ENCODE measurements at regions not wholly inside any gene's neighbourhood (a gene's known extent, or its start where the extent isn't known, plus 50 kb on each side); places are given as distances from the start of the nearest gene placed in this dataset.
"Not testable (repeated sequence)": the region's sequence is repeated elsewhere in the genome, so short reads cannot be mapped to it uniquely, and the experiment has no call there.

DNA sequence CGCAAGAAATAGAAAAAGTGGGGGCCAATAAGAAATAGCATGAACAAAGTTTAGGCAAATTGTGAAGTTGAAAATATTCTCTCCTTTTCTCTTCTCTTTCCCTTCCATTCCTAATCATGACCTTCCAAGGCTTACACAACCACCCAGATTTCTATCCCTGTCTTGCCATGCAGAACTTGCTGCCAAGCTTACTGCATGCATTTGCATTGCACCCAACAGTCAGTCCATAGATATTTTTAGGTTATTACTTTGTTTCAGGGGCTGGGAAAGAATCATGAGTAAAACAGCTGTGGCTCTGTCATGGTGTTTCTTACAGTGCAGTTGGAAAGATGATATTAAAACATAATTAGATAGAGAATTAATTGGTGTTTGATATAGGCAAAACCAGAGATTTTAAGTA, 219.4 kb downstream of the PTGER3 start:
- intact Hi-C loops (cut with micrococcal nuclease): no loop called here
- no peaks in the 10 kb centered on the region for H3K9me2 ChIP-seq (ENCODE audit: insufficient read depth)
- H4K20me1 ChIP-seq (ENCODE audit: insufficient read depth): no peaks in the 10 kb centered on the region
- ChIA-PET RAD21 (ENCODE audit: low non-redundant PET in 1 of 2, low total read pairs in 2 of 2, uncharacterized antibody in 2 of 2, unreplicated experiment in 2 of 2) (no interaction called here), CTCF (no interaction called here), POLR2A (no interaction called here)
- H3K4me2 ChIP-seq (ENCODE audit: low read length): no peak overlapping the region
- no peak overlapping the region for H3K27ac ChIP-seq (ENCODE audit: low read depth, low read length)
- H3K27me3 ChIP-seq (ENCODE audit: insufficient read depth, low read length): peaks cover 14% of the 10 kb centered on the region; the same call in 1 of the 2 replicates
- H3K9ac ChIP-seq (ENCODE audit: low read length): no peak overlapping the region
- H3K4me3 ChIP-seq (replicated peaks in 1 of 2; ENCODE audit: low read depth in 1 of 2, low read length in 2 of 2): no peak overlapping the region
- H3K79me2 ChIP-seq (ENCODE audit: insufficient read depth, low read length): no peaks in the 10 kb centered on the region
- no peaks in the 10 kb centered on the region for H3K36me3 ChIP-seq (ENCODE audit: control insufficient read depth in 1 of 2, insufficient read depth in 2 of 2, low read length in 2 of 2)
- TF ChIP-seq EGR1 (IDR thresholded peaks at IDR 0.05; ENCODE audit: low read depth) (no peak), ATF3 (IDR thresholded peaks at IDR 0.05) (no peak)
- H3K4me1 ChIP-seq (ENCODE audit: control insufficient read depth in 1 of 2, insufficient read depth in 2 of 2, low read length in 2 of 2): no peaks in the 10 kb centered on the region
- no TSS peak for BruUV-seq (replicated peaks)
- H3K9me3 ChIP-seq (ENCODE audit: control insufficient read depth in 1 of 2, insufficient read depth in 1 of 2, low read depth in 1 of 2, low read length in 2 of 2): no peaks in the 10 kb centered on the region
- DNase-seq (ENCODE audit: low read depth, low spot score) (no peak), ATAC-seq (no peak)
- no peak overlapping the region for H2AFZ ChIP-seq (ENCODE audit: low read depth, low read length, poor library complexity, severe bottlenecking)

DNA sequence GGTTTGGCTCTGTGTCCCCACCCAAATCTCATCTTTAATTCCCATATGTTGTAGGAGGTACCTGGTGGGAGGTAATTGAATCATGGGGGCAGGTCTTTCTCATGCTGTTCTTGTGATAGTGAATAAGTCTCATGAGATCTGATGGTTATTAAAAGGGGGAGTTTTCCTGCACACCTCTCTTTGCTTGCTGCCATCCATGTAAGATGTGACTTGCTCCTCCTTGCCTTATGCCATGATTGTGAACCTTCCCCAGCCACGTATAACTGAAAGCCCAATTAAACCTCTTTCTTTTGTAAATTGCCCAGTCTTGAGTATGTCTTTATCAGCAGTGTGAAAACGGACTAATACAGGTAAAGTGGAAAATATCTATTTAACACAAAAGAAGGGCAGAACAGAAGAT, 213.3 kb downstream of the PTGER3 start:
- POLR2A ChIA-PET; H3K9me2 ChIP-seq (ENCODE audit: insufficient read depth); H3K79me2 ChIP-seq (ENCODE audit: insufficient read depth, low read length); RAD21 ChIA-PET (ENCODE audit: low non-redundant PET in 1 of 2, low total read pairs in 2 of 2, uncharacterized antibody in 2 of 2, unreplicated experiment in 2 of 2); H3K4me2 ChIP-seq (ENCODE audit: low read length); H3K27ac ChIP-seq (ENCODE audit: low read depth, low read length); H3K27me3 ChIP-seq (ENCODE audit: insufficient read depth, low read length); H3K9me3 ChIP-seq (ENCODE audit: control insufficient read depth in 1 of 2, insufficient read depth in 1 of 2, low read depth in 1 of 2, low read length in 2 of 2); H4K20me1 ChIP-seq (ENCODE audit: insufficient read depth); intact Hi-C loops (cut with micrococcal nuclease); H3K9ac ChIP-seq (ENCODE audit: low read length); DNase-seq (ENCODE audit: low read depth, low spot score); CTCF ChIA-PET; H2AFZ ChIP-seq (ENCODE audit: low read depth, low read length, poor library complexity, severe bottlenecking); BruUV-seq (replicated peaks); H3K4me1 ChIP-seq (ENCODE audit: control insufficient read depth in 1 of 2, insufficient read depth in 2 of 2, low read length in 2 of 2); H3K4me3 ChIP-seq (replicated peaks in 1 of 2; ENCODE audit: low read depth in 1 of 2, low read length in 2 of 2); ATAC-seq; H3K36me3 ChIP-seq (ENCODE audit: control insufficient read depth in 1 of 2, insufficient read depth in 2 of 2, low read length in 2 of 2): not testable (repeated sequence)

DNA sequence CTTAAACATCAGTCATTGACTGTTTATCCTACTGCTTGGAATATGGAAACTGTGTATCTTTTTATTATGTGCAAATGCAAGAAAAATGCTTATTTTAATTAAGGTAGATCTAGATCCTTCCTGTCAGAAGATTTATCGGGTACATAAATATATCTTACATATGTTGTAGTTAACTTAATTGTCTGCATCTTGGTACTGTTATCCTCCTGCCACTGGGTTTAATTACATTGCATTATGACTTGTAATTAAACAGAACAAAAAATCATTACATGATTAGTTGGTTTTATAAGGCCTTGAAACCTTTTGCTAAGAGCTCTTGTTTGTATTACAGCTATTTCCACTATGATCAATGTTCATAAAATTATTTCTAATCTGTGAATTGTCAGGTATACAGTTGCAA, 211.2 kb downstream of the PTGER3 start:
- RAD21 ChIA-PET (ENCODE audit: low non-redundant PET in 1 of 2, low total read pairs in 2 of 2, uncharacterized antibody in 2 of 2, unreplicated experiment in 2 of 2): no interaction called here
- Histone ChIP-seq H4K20me1 (ENCODE audit: insufficient read depth) (no peaks in the 10 kb centered on the region), H3K4me2 (ENCODE audit: low read length) (no peak overlapping the region), H3K27me3 (ENCODE audit: insufficient read depth, low read length) (no peaks in the 10 kb centered on the region), H2AFZ (ENCODE audit: low read depth, low read length, poor library complexity, severe bottlenecking) (no peak overlapping the region), H3K9ac (ENCODE audit: low read length) (no peak overlapping the region), H3K27ac (ENCODE audit: low read depth, low read length) (no peak overlapping the region), H3K9me2 (ENCODE audit: insufficient read depth) (no peaks in the 10 kb centered on the region), H3K4me3 (replicated peaks in 1 of 2; ENCODE audit: low read depth in 1 of 2, low read length in 2 of 2) (no peak overlapping the region), H3K4me1 (ENCODE audit: control insufficient read depth in 1 of 2, insufficient read depth in 2 of 2, low read length in 2 of 2) (no peaks in the 10 kb centered on the region), H3K79me2 (ENCODE audit: insufficient read depth, low read length) (no peaks in the 10 kb centered on the region), H3K36me3 (ENCODE audit: control insufficient read depth in 1 of 2, insufficient read depth in 2 of 2, low read length in 2 of 2) (no peaks in the 10 kb centered on the region), H3K9me3 (ENCODE audit: control insufficient read depth in 1 of 2, insufficient read depth in 1 of 2, low read depth in 1 of 2, low read length in 2 of 2) (no peaks in the 10 kb centered on the region)
- ATAC-seq (no peak), DNase-seq (ENCODE audit: low read depth, low spot score) (no peak)
- CTCF ChIA-PET: no interaction called here
- no TSS peak for BruUV-seq (replicated peaks)
- POLR2A ChIA-PET: no interaction called here
- intact Hi-C loops (cut with micrococcal nuclease): no loop called here
- TF ChIP-seq POLR2AphosphoS5 (IDR thresholded peaks at IDR 0.05; ENCODE audit: low read depth, low read length): no peak
- no peak for TF ChIP-seq ZNF274 (IDR thresholded peaks at IDR 0.05; ENCODE audit: low read depth, low read length)
- TF ChIP-seq CBX3 (IDR thresholded peaks at IDR 0.05; ENCODE audit: low read depth): no peak
- TF ChIP-seq ZFX (IDR thresholded peaks at IDR 0.05): no peak
- no peak for TF ChIP-seq EZH2phosphoT487 (IDR thresholded peaks at IDR 0.05; ENCODE audit: borderline replicate concordance)
- TF ChIP-seq, protein P1, sequence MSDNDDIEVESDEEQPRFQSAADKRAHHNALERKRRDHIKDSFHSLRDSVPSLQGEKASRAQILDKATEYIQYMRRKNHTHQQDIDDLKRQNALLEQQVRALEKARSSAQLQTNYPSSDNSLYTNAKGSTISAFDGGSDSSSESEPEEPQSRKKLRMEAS (IDR thresholded peaks at IDR 0.05): no peak
- no peak for TF ChIP-seq EZH2 (IDR thresholded peaks at IDR 0.05)
- no peak for TF ChIP-seq YY1 (IDR thresholded peaks at IDR 0.05; ENCODE audit: extremely low read depth, insufficient replicate concordance, low read depth, low read length)
- no peak for TF ChIP-seq ELF1 (IDR thresholded peaks at IDR 0.05; ENCODE audit: borderline replicate concordance, low read depth)
- TF ChIP-seq CTCF (IDR thresholded peaks at IDR 0.05 in 2 of 3, conservative IDR thresholded peaks at IDR 0.05 in 1 of 3; ENCODE audit: borderline replicate concordance in 1 of 3, insufficient read depth in 1 of 3, low read depth in 2 of 3, low read length in 2 of 3): no peak
- TF ChIP-seq FOSL1 (IDR thresholded peaks at IDR 0.05; ENCODE audit: low read depth): no peak
- TF ChIP-seq ATF3 (IDR thresholded peaks at IDR 0.05): no peak
- no peak for TF ChIP-seq CEBPB (IDR thresholded peaks at IDR 0.05; ENCODE audit: low read depth)

Measured in HCT116 (cell line).